GM18858 (cell line): ENCODE measurements at regions not wholly inside any gene's neighbourhood (a gene's known extent, or its start where the extent isn't known, plus 50 kb on each side); places are given as distances from the start of the nearest gene placed in this dataset.

Experiments used
- ATAC-seq: cut with Tn5 transposase; IDR thresholded peaks from one replicate; pipeline ENCODE4 v1.9.1; 2021; ENCODE audit not compliant: unreplicated experiment

DNA sequence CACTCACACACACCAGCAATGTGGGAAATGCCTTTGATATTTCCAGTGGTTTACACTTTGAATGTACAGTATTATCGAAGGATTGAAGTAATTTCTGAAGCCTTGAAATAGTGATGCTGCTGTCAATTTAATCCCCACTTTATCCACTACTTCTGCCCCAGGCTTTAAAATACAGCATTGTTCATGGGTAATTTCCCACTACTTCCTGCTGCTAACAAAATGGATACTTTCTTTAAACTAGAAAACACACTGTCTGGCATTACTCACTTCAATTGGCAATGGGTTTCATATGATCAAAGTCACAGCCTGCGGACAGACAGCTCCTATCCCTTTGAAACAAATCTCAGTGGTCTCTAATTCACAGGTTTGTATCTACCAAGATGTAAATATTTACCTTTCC is 292.2 kb downstream of the CDH11 start:
- no peak for ATAC-seq

DNA sequence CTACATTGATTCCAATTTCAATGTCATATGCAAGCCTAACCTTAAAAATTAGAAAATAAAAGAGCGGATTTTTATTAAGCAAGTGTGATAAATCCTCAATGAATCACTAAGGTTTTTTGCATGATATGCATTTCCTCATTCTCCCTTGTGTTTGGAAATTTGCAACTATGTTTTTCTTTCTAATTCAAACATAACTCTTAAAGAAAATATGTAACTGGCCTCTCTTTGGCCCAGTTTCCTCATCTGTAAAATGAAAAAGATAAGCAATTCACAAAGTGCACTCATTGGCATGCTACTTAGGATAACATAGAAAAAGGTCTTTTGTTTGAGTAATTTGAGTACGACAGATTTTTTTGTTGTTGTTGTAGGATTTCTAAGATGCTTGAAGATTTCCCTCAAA is 295.5 kb downstream of the CDH11 start:
- ATAC-seq = no peak

GRCh38 chr16:64823481-64824075 is 298.3 kb downstream of the CDH11 start:
- no peak for ATAC-seq

- no peak for ATAC-seq
Measured at GRCh38 chr16:64809876-64810629, 311.8 kb downstream of the CDH11 start.

DNA sequence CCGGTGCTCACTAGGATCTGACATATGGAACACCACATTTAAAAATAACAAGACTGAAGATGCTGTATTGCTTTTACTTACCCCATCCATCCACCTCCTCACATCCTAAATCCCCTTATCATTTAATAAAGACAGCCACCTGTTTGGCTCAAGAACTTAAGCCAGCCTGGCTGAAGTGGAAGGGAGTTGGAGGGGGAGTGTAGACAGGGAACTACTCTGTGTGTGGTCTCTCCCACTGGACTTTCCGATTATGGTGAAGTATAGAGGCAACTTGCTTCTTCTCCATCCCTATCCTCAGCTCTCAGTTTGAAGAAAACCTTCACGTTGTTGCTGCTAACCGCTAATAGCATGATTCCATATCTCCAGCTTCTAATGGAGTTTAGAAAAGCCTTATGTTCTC is 313.4 kb downstream of the CDH11 start:
- ATAC-seq = no peak

DNA sequence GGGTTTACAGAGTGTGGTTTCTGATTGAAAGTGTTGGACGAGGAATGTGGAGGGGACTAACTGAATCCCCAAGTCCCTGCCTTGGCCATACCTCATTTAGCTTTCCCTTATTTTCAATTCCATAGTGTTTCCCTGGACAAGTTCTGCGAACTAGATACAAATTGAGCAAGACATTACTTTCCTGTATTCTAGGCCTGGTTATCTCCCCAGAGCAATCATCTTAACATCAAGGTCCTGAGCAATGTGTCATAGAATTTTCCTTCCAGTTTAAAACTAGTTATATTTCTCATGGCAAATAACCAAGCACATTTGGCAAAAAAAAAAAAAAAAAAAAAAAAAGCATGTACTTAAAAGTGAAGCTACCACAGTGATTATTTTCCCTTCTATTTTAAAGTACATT is 330.1 kb downstream of the CDH11 start:
- ATAC-seq = no peak

- ATAC-seq = no peak
Measured at GRCh38 chr16:64784635-64785034, 337.2 kb downstream of the CDH11 start.

- no peak for ATAC-seq
Measured at GRCh38 chr16:64782484-64782883, 339.4 kb downstream of the CDH11 start.

- no peak for ATAC-seq
Measured at GRCh38 chr16:64780445-64780844, 341.4 kb downstream of the CDH11 start.

DNA sequence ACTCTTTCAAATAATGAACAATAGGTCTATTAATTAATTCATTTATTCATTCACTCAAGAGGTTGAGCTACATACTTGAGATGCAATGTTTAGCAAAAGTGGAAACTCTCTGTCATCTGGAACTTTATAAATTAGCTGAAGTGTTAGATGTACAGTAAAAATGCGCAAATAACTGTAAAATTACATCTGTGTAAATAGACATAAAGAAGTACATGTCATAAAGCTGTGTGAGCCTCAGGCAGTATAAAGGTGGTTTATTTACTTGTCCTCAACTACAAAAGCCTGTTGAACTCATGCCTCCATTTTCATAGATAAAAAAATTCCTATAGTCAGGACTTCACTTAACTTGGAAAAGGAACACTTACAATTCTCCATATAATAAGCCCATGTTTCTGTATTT is 343.1 kb downstream of the CDH11 start:
- ATAC-seq = no peak

DNA sequence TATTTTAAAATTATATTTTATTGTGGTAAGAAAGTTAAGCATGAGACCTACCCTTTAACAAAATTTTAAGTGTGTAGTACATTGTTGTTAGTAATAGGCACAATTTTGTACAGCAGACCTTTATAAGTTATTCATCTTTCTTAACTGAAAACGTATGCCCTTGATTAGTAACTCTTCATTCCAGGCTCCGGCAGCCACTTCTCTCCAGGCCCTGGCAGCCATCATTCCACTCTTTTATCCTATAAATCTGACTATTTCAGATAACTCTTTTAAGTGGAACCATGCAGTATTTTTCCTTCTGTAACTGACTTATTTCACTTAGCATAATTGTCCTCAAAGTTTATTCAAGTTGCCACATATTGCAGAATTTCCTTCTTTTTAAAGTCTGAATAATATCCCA is 348.2 kb downstream of the CDH11 start:
- no peak for ATAC-seq

DNA sequence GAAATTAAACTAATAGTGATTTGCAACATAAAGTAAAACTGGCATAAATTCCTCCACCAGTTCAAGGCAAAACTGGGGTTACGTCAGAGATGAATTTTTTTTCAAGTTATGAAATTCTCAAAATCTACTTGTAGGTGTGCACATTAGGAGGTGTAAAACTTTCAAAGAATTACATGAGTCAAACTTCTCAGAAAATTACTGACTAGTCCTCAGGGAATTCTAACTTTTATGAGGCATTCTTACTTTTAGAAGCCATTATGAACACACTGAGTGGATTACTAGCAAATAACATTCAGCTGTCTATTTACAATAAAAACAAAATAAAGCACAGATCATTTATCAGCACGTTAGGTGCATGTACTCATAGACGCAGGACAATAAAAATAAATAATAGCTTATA is 348.7 kb downstream of the CDH11 start:
- ATAC-seq = no peak

- no peak for ATAC-seq
Measured at GRCh38 chr16:64771273-64771672, 350.6 kb downstream of the CDH11 start.

DNA sequence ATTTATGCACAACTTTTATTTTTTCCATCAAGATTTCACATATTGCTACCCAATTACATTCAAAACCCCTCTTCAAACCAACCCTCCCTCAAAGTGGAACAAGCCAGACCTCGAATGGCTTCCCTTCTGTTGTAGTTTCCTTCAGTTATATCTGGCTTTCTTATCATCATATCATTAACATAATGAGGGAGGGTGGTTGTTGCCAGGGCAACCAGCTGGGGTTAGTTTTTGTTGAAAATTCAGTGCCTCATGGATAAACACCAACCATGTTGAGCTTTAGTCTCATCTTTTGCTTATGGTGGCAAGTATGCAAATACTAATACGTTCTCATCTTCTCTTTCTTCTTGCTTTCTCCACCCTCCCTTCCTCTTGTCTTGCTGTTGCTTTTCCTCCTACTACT is 359.7 kb downstream of the CDH11 start:
- ATAC-seq = no peak

- ATAC-seq = no peak
Measured at GRCh38 chr16:64754279-64754678, 367.6 kb downstream of the CDH11 start.

DNA sequence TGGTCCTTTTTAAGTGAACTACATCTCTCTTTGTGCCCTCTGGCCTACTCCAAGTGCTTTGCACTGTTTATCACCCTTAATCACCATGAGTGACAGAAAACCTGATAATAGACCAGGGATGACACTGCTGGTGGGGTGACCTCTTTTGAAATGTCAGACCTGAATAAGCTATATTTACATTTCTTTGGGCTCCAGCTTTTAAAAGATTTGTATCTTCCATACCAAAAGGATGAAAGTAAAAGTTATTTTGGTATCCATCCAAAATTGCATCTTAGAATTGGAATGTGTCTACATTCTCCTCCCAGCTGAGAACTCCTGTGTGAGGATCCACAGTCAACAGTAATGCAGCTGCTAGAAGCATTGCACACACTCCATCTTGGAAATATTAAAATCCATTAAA is 370.0 kb downstream of the CDH11 start:
- no peak for ATAC-seq

GRCh38 chr16:64749346-64749745 is 372.5 kb downstream of the CDH11 start:
- no peak for ATAC-seq

DNA sequence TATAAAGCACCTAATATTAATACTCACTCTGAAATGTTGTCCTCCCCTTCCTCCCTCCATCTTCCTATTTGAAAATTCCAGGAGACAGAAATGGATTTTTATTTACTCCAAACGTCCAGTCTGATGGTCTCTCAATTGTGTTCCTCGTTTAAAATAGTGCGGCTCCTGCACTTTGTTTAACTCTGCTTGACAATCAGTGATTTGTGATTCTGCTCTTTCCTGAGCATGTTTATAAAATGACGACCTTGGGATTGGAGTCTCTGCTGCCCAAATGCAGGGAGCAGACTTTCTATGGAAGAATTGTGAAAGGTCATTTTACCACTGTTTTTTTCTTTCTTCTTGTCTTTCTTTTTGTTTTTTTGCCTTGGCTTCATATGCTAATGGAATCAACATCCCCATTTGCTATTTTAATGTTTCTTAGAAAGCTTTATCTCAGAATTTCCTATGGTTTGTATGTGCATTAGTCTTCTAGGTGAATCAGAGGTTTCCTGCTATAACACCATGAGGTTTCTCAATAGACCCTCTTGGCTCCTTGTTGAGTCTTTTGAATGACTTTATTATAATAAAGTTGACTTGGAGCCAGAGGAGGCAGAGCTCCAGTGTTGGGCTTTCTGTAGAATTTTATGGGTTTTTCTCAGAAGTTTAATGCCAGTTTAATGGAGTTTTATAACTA is 376.5 kb downstream of the CDH11 start:
- ATAC-seq = no peak

- no peak for ATAC-seq
Measured at GRCh38 chr16:64742455-64743223, 379.2 kb downstream of the CDH11 start.

DNA sequence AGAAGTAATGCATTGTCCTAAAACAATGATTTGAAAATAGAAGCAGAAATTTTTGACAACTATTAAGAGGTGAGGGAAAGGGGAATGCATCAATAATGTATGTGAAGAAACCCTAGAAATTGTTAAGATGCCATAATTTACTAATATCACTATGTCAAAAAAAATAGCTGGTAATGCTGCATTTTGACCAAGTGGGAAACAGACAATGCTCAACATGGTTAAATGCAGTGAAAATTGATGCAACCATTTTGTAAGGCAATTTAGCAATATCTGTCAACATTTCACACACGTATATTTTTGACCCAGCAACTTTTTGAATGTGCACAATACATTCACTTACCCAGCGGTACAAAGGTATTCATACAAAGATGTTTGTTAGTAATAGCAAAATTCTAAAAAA is 381.6 kb downstream of the CDH11 start:
- ATAC-seq = no peak

- ATAC-seq = no peak
Measured at GRCh38 chr16:64738321-64738960, 383.4 kb downstream of the CDH11 start.
